ENCODE measurements at regions not wholly inside any gene's neighbourhood (a gene's known extent, or its start where the extent isn't known, plus 50 kb on each side); places are given as distances from the start of the nearest gene placed in this dataset.
"Not testable (repeated sequence)": the region's sequence is repeated elsewhere in the genome, so short reads cannot be mapped to it uniquely, and the experiment has no call there.

GRCh38 chr19:29045679-29046254, 167.2 kb downstream of the UQCRFS1 start:
- no peaks in the 10 kb centered on the region for H3K9me3 ChIP-seq
- no peak for TF ChIP-seq POLR2A (IDR thresholded peaks at IDR 0.05)
- TF ChIP-seq, protein P1, sequence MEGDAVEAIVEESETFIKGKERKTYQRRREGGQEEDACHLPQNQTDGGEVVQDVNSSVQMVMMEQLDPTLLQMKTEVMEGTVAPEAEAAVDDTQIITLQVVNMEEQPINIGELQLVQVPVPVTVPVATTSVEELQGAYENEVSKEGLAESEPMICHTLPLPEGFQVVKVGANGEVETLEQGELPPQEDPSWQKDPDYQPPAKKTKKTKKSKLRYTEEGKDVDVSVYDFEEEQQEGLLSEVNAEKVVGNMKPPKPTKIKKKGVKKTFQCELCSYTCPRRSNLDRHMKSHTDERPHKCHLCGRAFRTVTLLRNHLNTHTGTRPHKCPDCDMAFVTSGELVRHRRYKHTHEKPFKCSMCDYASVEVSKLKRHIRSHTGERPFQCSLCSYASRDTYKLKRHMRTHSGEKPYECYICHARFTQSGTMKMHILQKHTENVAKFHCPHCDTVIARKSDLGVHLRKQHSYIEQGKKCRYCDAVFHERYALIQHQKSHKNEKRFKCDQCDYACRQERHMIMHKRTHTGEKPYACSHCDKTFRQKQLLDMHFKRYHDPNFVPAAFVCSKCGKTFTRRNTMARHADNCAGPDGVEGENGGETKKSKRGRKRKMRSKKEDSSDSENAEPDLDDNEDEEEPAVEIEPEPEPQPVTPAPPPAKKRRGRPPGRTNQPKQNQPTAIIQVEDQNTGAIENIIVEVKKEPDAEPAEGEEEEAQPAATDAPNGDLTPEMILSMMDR (IDR thresholded peaks at IDR 0.05 in 4 of 5, conservative IDR thresholded peaks at IDR 0.05 in 1 of 5) = no peak
- intact Hi-C loops (cut with DNase I; ENCODE audit: low total_unique reads) (no loop called here), in situ Hi-C loops (cut with MboI; ENCODE audit: low sequenced_read_pairs in 4 of 4) (no loop called here)
- no peak overlapping the region for H3K4me3 ChIP-seq
- no peak for DNase-seq
- no peaks in the 10 kb centered on the region for H3K4me1 ChIP-seq
- no peak overlapping the region for H3K27ac ChIP-seq
- no peaks in the 10 kb centered on the region for H3K27me3 ChIP-seq
- no peaks in the 10 kb centered on the region for H3K36me3 ChIP-seq
- no peak for ATAC-seq

GRCh38 chr19:29044037-29044436, 168.9 kb downstream of the UQCRFS1 start:
- Histone ChIP-seq H3K9me3 (no peaks in the 10 kb centered on the region), H3K4me3 (no peak overlapping the region), H3K27me3 (peaks cover 0 to 4% (median 0%) of the 10 kb centered on the region in 3 donors), H3K36me3 (no peaks in the 10 kb centered on the region), H3K27ac (no peak overlapping the region), H3K4me1 (no peaks in the 10 kb centered on the region)
- ATAC-seq (no peak), DNase-seq (no peak)
- intact Hi-C loops (cut with DNase I; ENCODE audit: low total_unique reads) = no loop called here
- TF ChIP-seq POLR2A (IDR thresholded peaks at IDR 0.05) = no peak
- TF ChIP-seq, protein P1 (IDR thresholded peaks at IDR 0.05 in 4 of 5, conservative IDR thresholded peaks at IDR 0.05 in 1 of 5) = no peak
- in situ Hi-C loops (cut with MboI; ENCODE audit: low sequenced_read_pairs in 4 of 4) = no loop called here

DNA sequence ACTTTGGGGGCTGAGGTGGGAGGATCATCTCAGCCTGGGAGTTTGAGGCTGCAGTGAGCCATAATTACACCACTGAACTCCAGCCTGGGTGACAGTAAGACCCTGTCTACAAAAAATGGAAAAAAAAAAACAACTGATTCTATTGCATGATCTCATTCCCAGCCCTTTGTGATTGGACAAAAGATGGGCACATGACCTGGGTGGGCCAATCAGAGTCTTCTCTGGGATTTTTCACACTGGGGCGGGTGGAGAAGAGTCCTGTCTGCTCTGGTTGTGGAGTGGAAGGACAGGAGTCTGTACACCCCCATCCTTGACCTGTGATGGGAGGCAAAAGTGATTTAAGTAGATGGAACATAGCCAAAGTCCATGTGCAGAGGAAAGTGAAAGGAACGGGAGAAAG, 170.5 kb downstream of the UQCRFS1 start:
- Histone ChIP-seq H3K27me3 (peaks cover 0 to 4% (median 0%) of the 10 kb centered on the region in 3 donors), H3K9me3 (no peaks in the 10 kb centered on the region), H3K4me3 (no peak overlapping the region), H3K36me3 (no peaks in the 10 kb centered on the region), H3K27ac (no peak overlapping the region), H3K4me1 (no peaks in the 10 kb centered on the region)
- in situ Hi-C loops (cut with MboI; ENCODE audit: low sequenced_read_pairs in 4 of 4) = no loop called here
- no peak for DNase-seq
- intact Hi-C loops (cut with DNase I; ENCODE audit: low total_unique reads) = no loop called here
- ATAC-seq = no peak
- TF ChIP-seq, protein P1 (IDR thresholded peaks at IDR 0.05 in 4 of 5, conservative IDR thresholded peaks at IDR 0.05 in 1 of 5) = no peak
- TF ChIP-seq POLR2A (IDR thresholded peaks at IDR 0.05) = no peak

DNA sequence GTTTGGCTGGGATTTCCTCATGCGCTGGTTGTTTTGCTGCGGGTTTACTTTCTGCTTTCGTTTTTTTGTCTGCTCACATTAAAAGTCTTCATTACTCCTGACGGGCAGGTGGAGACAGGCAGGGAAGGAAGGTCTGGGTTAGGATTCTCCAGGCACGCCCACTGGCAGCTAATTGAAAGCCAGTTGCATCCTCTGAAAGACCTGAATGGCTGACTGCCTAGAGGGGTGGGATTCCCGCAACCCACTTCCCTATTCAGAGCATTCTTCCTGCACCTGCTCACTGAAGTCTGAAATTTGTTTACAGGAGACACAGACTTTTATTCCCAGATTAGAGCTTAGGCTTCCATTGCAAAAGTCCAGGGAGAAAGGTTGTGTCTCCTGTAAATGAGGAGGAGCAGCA, 172.0 kb downstream of the UQCRFS1 start:
- H3K9me3 ChIP-seq = no peaks in the 10 kb centered on the region
- in situ Hi-C loops (cut with MboI; ENCODE audit: low sequenced_read_pairs in 4 of 4) = no loop called here
- H3K4me3 ChIP-seq = no peak overlapping the region
- intact Hi-C loops (cut with DNase I; ENCODE audit: low total_unique reads) = no loop called here
- TF ChIP-seq POLR2A (IDR thresholded peaks at IDR 0.05) = no peak
- TF ChIP-seq, protein P1 (IDR thresholded peaks at IDR 0.05 in 4 of 5, conservative IDR thresholded peaks at IDR 0.05 in 1 of 5) = no peak
- H3K4me1 ChIP-seq = no peaks in the 10 kb centered on the region
- no peak for ATAC-seq
- no peak for DNase-seq
- no peaks in the 10 kb centered on the region for H3K36me3 ChIP-seq
- H3K27ac ChIP-seq = no peak overlapping the region
- H3K27me3 ChIP-seq = peaks cover 0 to 4% (median 0%) of the 10 kb centered on the region in 3 donors

GRCh38 chr19:29040292-29040691, 172.7 kb downstream of the UQCRFS1 start:
- no peaks in the 10 kb centered on the region for H3K36me3 ChIP-seq
- in situ Hi-C loops (cut with MboI; ENCODE audit: low sequenced_read_pairs in 4 of 4) (no loop called here), intact Hi-C loops (cut with DNase I; ENCODE audit: low total_unique reads) (no loop called here)
- peaks cover 0 to 4% (median 0%) of the 10 kb centered on the region in 3 donors for H3K27me3 ChIP-seq
- no peaks in the 10 kb centered on the region for H3K4me1 ChIP-seq
- TF ChIP-seq, protein P1 (IDR thresholded peaks at IDR 0.05 in 4 of 5, conservative IDR thresholded peaks at IDR 0.05 in 1 of 5) = no peak
- TF ChIP-seq POLR2A (IDR thresholded peaks at IDR 0.05) = no peak
- no peak overlapping the region for H3K4me3 ChIP-seq
- no peak for DNase-seq
- H3K27ac ChIP-seq = no peak overlapping the region
- ATAC-seq = no peak
- no peaks in the 10 kb centered on the region for H3K9me3 ChIP-seq

DNA sequence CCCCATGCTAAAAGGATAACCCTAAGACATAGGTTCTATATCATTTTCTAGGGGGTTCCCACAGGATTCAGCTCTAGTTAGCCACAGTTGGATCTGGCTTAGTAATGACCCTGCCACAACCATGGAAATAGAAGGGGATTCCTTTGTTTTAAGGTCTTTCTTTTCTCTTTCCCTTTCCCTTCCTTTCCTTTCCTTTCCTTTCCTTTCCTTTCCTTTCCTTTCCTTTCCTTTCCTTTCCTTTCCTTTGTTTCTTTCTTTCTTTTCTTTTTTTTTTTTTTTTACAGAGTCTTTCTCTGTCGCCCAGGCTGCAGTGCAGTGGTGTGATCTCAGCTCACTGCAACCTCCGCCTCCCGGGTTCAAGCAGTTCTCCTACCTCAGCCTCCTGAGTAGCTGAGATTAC, 173.9 kb downstream of the UQCRFS1 start:
- ATAC-seq; H3K4me3 ChIP-seq; in situ Hi-C loops (cut with MboI; ENCODE audit: low sequenced_read_pairs in 4 of 4); intact Hi-C loops (cut with DNase I; ENCODE audit: low total_unique reads); H3K27ac ChIP-seq; H3K36me3 ChIP-seq; H3K4me1 ChIP-seq; DNase-seq; H3K27me3 ChIP-seq; H3K9me3 ChIP-seq: not testable (repeated sequence)

All from gastrocnemius medialis (tissue), 4 donors.